Ishikawa (cell line): ENCODE measurements at regions not wholly inside any gene's neighbourhood (a gene's known extent, or its start where the extent isn't known, plus 50 kb on each side); places are given as distances from the start of the nearest gene placed in this dataset.

Experiments used
- CEBPB ChIP-seq: IDR thresholded peaks from 2 replicates; pipeline ENCODE4 v1.6.1; 2012
- CREB1 ChIP-seq: IDR thresholded peaks from 2 replicates; pipeline ENCODE4 v1.6.1; 2012; ENCODE audit warnings: low read depth
- EGR1 ChIP-seq: IDR thresholded peaks from 2 replicates; pipeline ENCODE4 v1.6.1; 2012
- YY1 ChIP-seq: IDR thresholded peaks from 2 replicates; pipeline ENCODE4 v1.6.1; 2012; ENCODE audit warnings: low read depth

DNA sequence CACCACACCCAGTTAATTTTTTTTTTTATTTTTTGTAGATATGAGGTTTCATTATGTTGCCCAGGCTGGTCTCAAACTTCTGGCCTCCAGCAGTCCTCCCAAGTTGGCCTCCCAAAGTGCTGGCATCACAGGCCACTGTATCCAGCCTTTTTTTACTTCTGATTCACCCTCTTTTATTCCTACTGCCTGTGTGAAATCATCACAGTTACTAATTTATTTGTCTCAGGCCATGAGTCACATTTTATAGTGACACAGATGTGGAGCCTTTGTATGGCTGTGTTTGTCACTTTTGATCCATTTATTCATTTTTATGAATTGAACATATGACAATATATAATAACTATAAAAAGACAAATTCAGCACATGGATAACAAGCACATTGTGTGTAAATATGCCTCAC, 67.1 kb upstream of the SNX2 start:
- TF ChIP-seq YY1: no peak
- TF ChIP-seq CREB1: no peak
- no peak for TF ChIP-seq CEBPB
- no peak for TF ChIP-seq EGR1
